B cell (primary cell): ENCODE measurements at regions not wholly inside any gene's neighbourhood (a gene's known extent, or its start where the extent isn't known, plus 50 kb on each side); places are given as distances from the start of the nearest gene placed in this dataset.

Experiments used
- ATAC-seq: fragments of 200-7000 bp; cut with Tn5 transposase; one replicate; pipeline ENCODE4 v1.10.0; 2021; ENCODE audit warnings: low read depth, mild to moderate bottlenecking, moderate number of reproducible peaks, moderate library complexity
- CTCF ChIA-PET: fragments of 350-600 bp; sonication (Branson Sonifier 250); formaldehyde crosslinking; loops from one replicate; lab custom pipeline; 2021; ENCODE audit warnings: antibody characterized with exemption, inconsistent platforms; lab: Charles Lee
- POLR2A ChIA-PET: fragments of 350-600 bp; sonication (Branson Sonifier 250); formaldehyde crosslinking; loops from one replicate; lab custom pipeline; 2021; ENCODE audit warnings: antibody characterized with exemption; lab: Charles Lee
- DNase-seq: peaks from one replicate; pipeline ENCODE4 v3.0.0; 2013
- H2AFZ ChIP-seq: 2 replicates; pipeline ENCODE4 v1.6.1; 2012; ENCODE audit warnings: mild to moderate bottlenecking, low read depth, low read length; ENCODE audit not compliant: insufficient read depth, poor library complexity, severe bottlenecking
- H3K27ac ChIP-seq, 2 donors: 1 replicate in 1 of 2; 2 replicates in 1 of 2; pipeline ENCODE4 v1.5.1; 2012 to 2013; ENCODE audit warnings: low read length in 2 of 2, mild to moderate bottlenecking in 2 of 2, moderate library complexity in 1 of 2
- H3K27me3 ChIP-seq, 4 experiments: fragments of 200-600 bp in 1 of 4; sonication (generic) in 1 of 4; replicated peaks in 1 of 4; 1 replicate in 2 of 4; 2 replicates in 2 of 4; pipeline versions ENCODE4 v1.6.1 to v1.7.0; 2013 to 2016; ENCODE audit warnings: low read length in 3 of 4, mild to moderate bottlenecking in 2 of 4, mixed read lengths in 1 of 4, moderate library complexity in 1 of 4; ENCODE audit not compliant: insufficient read depth in 4 of 4, control insufficient read depth in 3 of 4; ENCODE audit errors: control extremely low read depth in 1 of 4
- H3K36me3 ChIP-seq, 2 experiments: replicated peaks in 1 of 2; 1 replicate in 1 of 2; 2 replicates in 1 of 2; pipeline versions ENCODE4 v1.6.1 to v1.7.1; 2013; ENCODE audit warnings: low read length in 1 of 2; ENCODE audit not compliant: insufficient read depth in 2 of 2, control insufficient read depth in 1 of 2; ENCODE audit errors: control extremely low read depth in 1 of 2, extremely low read depth in 1 of 2
- H3K4me1 ChIP-seq, 2 donors: fragments of 200-600 bp in 1 of 2; sonication (generic) in 1 of 2; 1 replicate in 1 of 2; 2 replicates in 1 of 2; pipeline versions ENCODE4 v1.5.1 to v1.6.1; 2013 to 2017; ENCODE audit warnings: low read length in 2 of 2; ENCODE audit not compliant: control insufficient read depth in 2 of 2, insufficient read depth in 2 of 2
- H3K4me2 ChIP-seq: replicated peaks from 2 replicates; pipeline ENCODE3; 2012; ENCODE audit warnings: mild to moderate bottlenecking, low read depth, low read length; ENCODE audit not compliant: poor library complexity, severe bottlenecking
- H3K4me3 ChIP-seq, 5 experiments: fragments of 200-600 bp in 1 of 5; sonication (generic) in 1 of 5; 1 replicate in 3 of 5; 2 replicates in 2 of 5; pipeline versions ENCODE4 v1.5.1 to v1.7.0; 2011 to 2016; ENCODE audit warnings: low read length in 4 of 5, mild to moderate bottlenecking in 4 of 5, low read depth in 2 of 5, control low read depth in 1 of 5, moderate library complexity in 1 of 5; ENCODE audit not compliant: insufficient read depth in 1 of 5; ENCODE audit errors: control extremely low read depth in 1 of 5, extremely low read depth in 1 of 5
- H3K79me2 ChIP-seq: fragments of 200-600 bp; sonication (generic); one replicate; pipeline ENCODE4 v1.6.0; 2016; ENCODE audit warnings: low read length; ENCODE audit not compliant: control insufficient read depth, insufficient read depth
- H3K9ac ChIP-seq: fragments of 200-600 bp; sonication (generic); 2 replicates; pipeline ENCODE4 v1.6.1; 2017; ENCODE audit warnings: mild to moderate bottlenecking, low read length, moderate library complexity
- H3K9me3 ChIP-seq, 3 donors: one replicate each; pipeline versions ENCODE4 v1.6.1 to v1.7.1; 2013; ENCODE audit warnings: low read length in 2 of 3; ENCODE audit not compliant: control insufficient read depth in 2 of 3, insufficient read depth in 1 of 3; ENCODE audit errors: control extremely low read depth in 1 of 3
- H4K20me1 ChIP-seq: 2 replicates; pipeline ENCODE4 v1.6.0; 2012; ENCODE audit warnings: mild to moderate bottlenecking, low read length; ENCODE audit not compliant: insufficient read depth, control insufficient read depth, poor library complexity, severe bottlenecking
- H3K27ac Mint-ChIP-seq: one replicate; pipeline ENCODE4 v1.8.0; 2021; ENCODE audit warnings: mixed read lengths
- H3K27me3 Mint-ChIP-seq: one replicate; pipeline ENCODE4 v1.8.0; 2021; ENCODE audit warnings: mixed read lengths
- H3K4me1 Mint-ChIP-seq: one replicate; pipeline ENCODE4 v1.8.0; 2021; ENCODE audit warnings: mixed read lengths
- H3K4me3 Mint-ChIP-seq: one replicate; pipeline ENCODE4 v1.8.0; 2021; ENCODE audit warnings: mixed read lengths
- H3K9me3 Mint-ChIP-seq: one replicate; pipeline ENCODE4 v1.8.0; 2022; ENCODE audit warnings: mixed read lengths; ENCODE audit not compliant: insufficient read depth
- EZH2 ChIP-seq: IDR thresholded peaks from 2 replicates; pipeline ENCODE4 v1.6.1; 2012; ENCODE audit warnings: borderline replicate concordance, low read depth, mild to moderate bottlenecking, moderate library complexity, low read length; ENCODE audit not compliant: insufficient read depth, poor library complexity, severe bottlenecking
- WGBS: methylation state at CpG from one replicate; pipeline ENCODE4 v1.1.5; 2013; ENCODE audit warnings: missing lambda C conversion rate; ENCODE audit not compliant: insufficient coverage; 5-methylcytosine and 5-hydroxymethylcytosine counted together
- intact Hi-C: fragments of 100-400 bp; cut with micrococcal nuclease; formaldehyde crosslinking; loops from one replicate; pipeline ENCODE4 v1.10.0; 2022
- TF ChIP-seq, protein P1 (sequence below): fragments of 200-600 bp; IDR thresholded peaks from one replicate; pipeline ENCODE4 v1.8.0; 2022; ENCODE audit warnings: antibody characterized with exemption, mild to moderate bottlenecking

DNA sequence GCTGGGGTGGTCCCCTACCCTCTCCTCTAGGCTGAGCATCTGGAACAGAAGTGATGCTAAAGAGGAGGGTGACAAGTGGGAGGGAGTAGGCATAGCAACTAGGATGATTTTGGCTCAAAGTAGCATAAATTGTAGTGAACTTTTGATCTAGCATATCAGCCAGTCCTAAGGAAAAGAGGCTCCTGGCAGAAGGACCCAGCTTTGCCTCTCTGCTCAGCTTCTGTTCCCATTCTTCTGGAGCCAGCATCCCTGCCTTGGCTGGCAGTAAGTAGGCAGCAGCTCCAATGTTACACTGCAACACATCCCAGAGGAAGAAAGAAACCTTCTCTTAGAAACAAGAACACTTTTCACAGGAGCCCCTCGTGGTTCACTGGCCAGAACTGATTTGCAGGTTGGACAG is 487.0 kb downstream of the MTRR start:
- Mint-ChIP-seq H3K27ac (no peak overlapping the region), H3K4me3 (no peak overlapping the region), H3K9me3 (no peaks in the 10 kb centered on the region), H3K4me1 (no peaks in the 10 kb centered on the region), H3K27me3 (no peaks in the 10 kb centered on the region)
- Histone ChIP-seq H3K27me3 (no peaks in the 10 kb centered on the region), H3K9me3 (no peaks in the 10 kb centered on the region), H4K20me1 (no peaks in the 10 kb centered on the region), H3K4me2 (no peak overlapping the region), H3K27ac (no peak overlapping the region), H3K36me3 (no peaks in the 10 kb centered on the region), H3K4me3 (no peak overlapping the region), H3K79me2 (no peaks in the 10 kb centered on the region), H3K4me1 (no peaks in the 10 kb centered on the region), H3K9ac (no peak overlapping the region), H2AFZ (no peak overlapping the region)
- DNase-seq (no peak), ATAC-seq (no peak)
- intact Hi-C loops: no loop called here
- TF ChIP-seq, protein P1, sequence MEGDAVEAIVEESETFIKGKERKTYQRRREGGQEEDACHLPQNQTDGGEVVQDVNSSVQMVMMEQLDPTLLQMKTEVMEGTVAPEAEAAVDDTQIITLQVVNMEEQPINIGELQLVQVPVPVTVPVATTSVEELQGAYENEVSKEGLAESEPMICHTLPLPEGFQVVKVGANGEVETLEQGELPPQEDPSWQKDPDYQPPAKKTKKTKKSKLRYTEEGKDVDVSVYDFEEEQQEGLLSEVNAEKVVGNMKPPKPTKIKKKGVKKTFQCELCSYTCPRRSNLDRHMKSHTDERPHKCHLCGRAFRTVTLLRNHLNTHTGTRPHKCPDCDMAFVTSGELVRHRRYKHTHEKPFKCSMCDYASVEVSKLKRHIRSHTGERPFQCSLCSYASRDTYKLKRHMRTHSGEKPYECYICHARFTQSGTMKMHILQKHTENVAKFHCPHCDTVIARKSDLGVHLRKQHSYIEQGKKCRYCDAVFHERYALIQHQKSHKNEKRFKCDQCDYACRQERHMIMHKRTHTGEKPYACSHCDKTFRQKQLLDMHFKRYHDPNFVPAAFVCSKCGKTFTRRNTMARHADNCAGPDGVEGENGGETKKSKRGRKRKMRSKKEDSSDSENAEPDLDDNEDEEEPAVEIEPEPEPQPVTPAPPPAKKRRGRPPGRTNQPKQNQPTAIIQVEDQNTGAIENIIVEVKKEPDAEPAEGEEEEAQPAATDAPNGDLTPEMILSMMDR: no peak
- no peak for TF ChIP-seq EZH2
- ChIA-PET CTCF (no interaction called here), POLR2A (no interaction called here)
- WGBS: 73% methylated on average over 1 of the region's 1 CpG

DNA sequence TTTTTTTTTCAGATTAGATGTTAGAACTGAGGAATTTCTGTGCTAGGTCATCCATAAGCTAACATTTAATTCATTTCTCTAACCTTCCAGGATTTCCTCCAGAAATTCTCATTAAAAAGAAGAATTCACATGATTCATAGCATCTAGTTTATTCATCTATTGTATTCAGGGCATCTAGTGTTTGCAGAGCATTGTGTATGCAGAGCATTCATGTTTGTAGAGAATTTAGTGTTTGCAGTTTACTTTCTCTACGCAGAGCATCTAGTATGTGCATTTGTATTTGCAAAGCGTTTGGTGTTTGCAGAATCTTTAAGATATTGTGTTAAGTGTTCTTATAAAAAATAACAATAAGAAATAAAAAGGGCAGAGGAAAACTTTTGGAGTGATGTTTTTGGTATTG is 491.1 kb downstream of the MTRR start:
- H3K4me2 ChIP-seq: no peak overlapping the region
- no peak overlapping the region for H2AFZ ChIP-seq
- ATAC-seq: no peak
- H3K4me1 Mint-ChIP-seq: no peaks in the 10 kb centered on the region
- WGBS: no CpG with 5 or more reads among the region's 2 CpGs
- H3K4me3 ChIP-seq: no peak overlapping the region
- H3K36me3 ChIP-seq: no peaks in the 10 kb centered on the region
- no peaks in the 10 kb centered on the region for H4K20me1 ChIP-seq
- no peak for TF ChIP-seq EZH2
- TF ChIP-seq, protein P1: no peak
- no peaks in the 10 kb centered on the region for H3K27me3 ChIP-seq
- no peaks in the 10 kb centered on the region for H3K79me2 ChIP-seq
- H3K4me3 Mint-ChIP-seq: no peak overlapping the region
- no peak overlapping the region for H3K9ac ChIP-seq
- no peaks in the 10 kb centered on the region for H3K9me3 ChIP-seq
- H3K4me1 ChIP-seq: no peaks in the 10 kb centered on the region
- no peaks in the 10 kb centered on the region for H3K9me3 Mint-ChIP-seq
- no peak overlapping the region for H3K27ac ChIP-seq
- no peak overlapping the region for H3K27ac Mint-ChIP-seq
- POLR2A ChIA-PET: no interaction called here
- intact Hi-C loops: no loop called here
- H3K27me3 Mint-ChIP-seq: no peaks in the 10 kb centered on the region
- no peak for DNase-seq
- CTCF ChIA-PET: no interaction called here
